Effector memory CD8-positive, alpha-beta T cell (primary cell): ENCODE measurements at regions not wholly inside any gene's neighbourhood (a gene's known extent, or its start where the extent isn't known, plus 50 kb on each side); places are given as distances from the start of the nearest gene placed in this dataset.
"Not testable (repeated sequence)": the region's sequence is repeated elsewhere in the genome, so short reads cannot be mapped to it uniquely, and the experiment has no call there.

Source experiments
- ATAC-seq: fragments of 150-1000 bp; cut with Tn5 transposase; replicated peaks from 2 replicates; pipeline ENCODE4 v1.10.0; 2021; ENCODE audit warnings: mild to moderate bottlenecking, moderate library complexity
- DNase-seq, 3 experiments: peaks; one replicate each; pipeline ENCODE4 v3.0.0; 2021
- H3K27ac Mint-ChIP-seq, 2 donors: one replicate each; pipeline ENCODE4 v1.8.0; 2022; ENCODE audit warnings: mild to moderate bottlenecking in 2 of 2, mixed read lengths in 2 of 2, moderate library complexity in 2 of 2
- H3K27me3 Mint-ChIP-seq, 2 donors: one replicate each; pipeline ENCODE4 v1.8.0; 2022; ENCODE audit warnings: mixed read lengths in 2 of 2
- H3K36me3 Mint-ChIP-seq: one replicate; pipeline ENCODE4 v1.8.0; 2022; ENCODE audit warnings: mild to moderate bottlenecking, moderate library complexity, mixed read lengths; ENCODE audit not compliant: insufficient read depth
- H3K4me1 Mint-ChIP-seq, 2 donors: one replicate each; pipeline ENCODE4 v1.8.0; 2022; ENCODE audit warnings: low read depth in 2 of 2, mixed read lengths in 2 of 2
- H3K4me3 Mint-ChIP-seq, 2 donors: one replicate each; pipeline ENCODE4 v1.8.0; 2022; ENCODE audit warnings: mild to moderate bottlenecking in 2 of 2, mixed read lengths in 2 of 2, moderate library complexity in 2 of 2
- H3K9me3 Mint-ChIP-seq, 2 donors: one replicate each; pipeline ENCODE4 v1.8.0; 2022; ENCODE audit warnings: mixed read lengths in 2 of 2

DNA sequence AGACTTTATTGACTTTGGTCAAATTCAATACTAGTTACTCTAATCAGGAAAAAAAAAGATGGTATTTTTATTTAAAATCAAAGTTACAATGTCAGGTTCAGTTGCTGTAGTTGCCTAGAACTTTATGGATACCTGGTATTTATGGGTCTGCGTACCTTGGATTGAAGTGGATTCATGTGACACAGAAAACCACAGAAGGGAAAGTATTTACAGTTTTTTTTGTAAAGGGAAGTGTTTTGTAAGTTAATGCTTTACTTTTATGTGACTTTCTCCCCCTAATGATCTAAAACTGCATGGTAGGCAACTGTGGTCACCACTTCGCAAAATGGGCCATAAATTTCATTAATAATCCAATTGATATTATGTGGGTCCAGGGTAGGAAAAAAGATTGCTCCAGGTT is 65.2 kb upstream of the ADA2 start:
- Mint-ChIP-seq H3K27me3 (peaks cover 18 to 21% of the 10 kb centered on the region in 2 donors), H3K4me1 (peaks cover 8% of the 10 kb centered on the region in 2 donors), H3K36me3 (no peaks in the 10 kb centered on the region), H3K4me3 (no peak overlapping the region), H3K9me3 (no peaks in the 10 kb centered on the region), H3K27ac (no peak overlapping the region)
- ATAC-seq (no peak), DNase-seq (no peak)

DNA sequence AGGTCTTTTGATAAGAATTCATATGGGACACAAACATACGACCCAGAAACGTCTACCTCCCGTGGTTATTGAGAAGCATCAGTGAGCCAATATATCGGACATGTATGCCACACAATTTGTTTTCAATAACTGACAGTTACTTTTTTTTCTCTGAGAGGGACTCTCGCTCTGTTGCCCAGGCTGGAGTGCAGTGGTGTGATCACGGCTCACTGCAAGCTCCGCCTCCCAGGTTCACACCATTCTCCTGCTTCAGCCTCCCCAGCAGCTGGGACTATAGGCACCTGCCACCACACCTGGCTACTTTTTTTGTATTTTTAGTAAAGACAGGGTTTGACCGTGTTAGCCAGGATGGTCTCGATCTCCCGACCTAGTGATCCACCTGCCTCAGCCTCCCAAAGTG is 64.6 kb upstream of the ADA2 start:
- not testable (repeated sequence) for H3K27ac Mint-ChIP-seq, ATAC-seq, H3K4me1 Mint-ChIP-seq, DNase-seq, H3K4me3 Mint-ChIP-seq, H3K9me3 Mint-ChIP-seq, H3K36me3 Mint-ChIP-seq
- H3K27me3 Mint-ChIP-seq, result peaks cover 18 to 21% of the 10 kb centered on the region in 2 donors

DNA sequence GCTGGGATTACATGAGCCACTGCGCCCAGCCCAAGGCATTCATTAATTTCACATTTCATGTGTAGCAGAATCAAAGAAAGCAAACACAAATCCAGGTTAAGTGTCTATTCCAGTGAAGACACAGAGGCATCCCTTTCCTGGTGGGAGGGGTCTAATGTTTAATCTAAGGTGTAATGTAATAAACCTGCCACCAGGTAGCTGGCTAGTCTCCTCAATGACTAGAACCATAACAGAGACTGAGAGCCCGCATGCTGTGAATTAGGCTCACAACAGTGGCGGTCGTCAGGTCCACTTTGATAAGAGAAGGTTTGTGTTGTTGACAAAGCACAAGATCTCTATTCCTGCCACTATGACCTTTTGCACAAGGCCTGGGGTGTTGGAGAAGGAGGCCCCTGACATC is 64.2 kb upstream of the ADA2 start:
- H3K4me1 Mint-ChIP-seq, result peaks cover 4 to 8% of the 10 kb centered on the region in 2 donors
- H3K4me3 Mint-ChIP-seq, result no peak overlapping the region
- no peak overlapping the region for H3K27ac Mint-ChIP-seq
- ATAC-seq (no peak), DNase-seq (no peak)
- H3K9me3 Mint-ChIP-seq, result no peaks in the 10 kb centered on the region
- no peaks in the 10 kb centered on the region for H3K36me3 Mint-ChIP-seq
- peaks cover 17 to 18% of the 10 kb centered on the region in 2 donors for H3K27me3 Mint-ChIP-seq

DNA sequence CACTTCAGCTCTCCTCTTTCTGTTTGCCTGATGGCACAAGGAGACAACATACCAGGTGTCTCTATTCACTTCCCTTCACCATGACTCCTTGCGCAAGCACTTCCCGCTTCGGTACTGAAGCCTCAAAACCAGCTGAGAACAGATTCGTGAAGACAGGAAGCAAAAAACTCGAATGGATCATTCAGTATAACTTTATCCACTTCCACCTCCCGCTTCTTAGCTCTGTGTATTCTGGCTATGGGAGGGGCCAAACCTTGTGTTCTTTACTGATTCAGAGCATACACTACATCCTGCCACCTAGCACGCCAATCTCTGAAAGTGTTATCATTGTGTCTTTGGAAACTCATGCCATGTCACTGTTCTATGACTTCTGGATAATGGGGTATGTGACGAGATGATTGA is 62.2 kb upstream of the ADA2 start:
- no peak overlapping the region for H3K4me3 Mint-ChIP-seq
- H3K9me3 Mint-ChIP-seq, result no peaks in the 10 kb centered on the region
- no peak for DNase-seq
- H3K36me3 Mint-ChIP-seq, result no peaks in the 10 kb centered on the region
- no peak for ATAC-seq
- peaks cover 8 to 11% of the 10 kb centered on the region in 2 donors for H3K27me3 Mint-ChIP-seq
- peaks cover 4 to 8% of the 10 kb centered on the region in 2 donors for H3K4me1 Mint-ChIP-seq
- H3K27ac Mint-ChIP-seq, result peak overlapping the region in 1 of 2 donors; percentile 56

DNA sequence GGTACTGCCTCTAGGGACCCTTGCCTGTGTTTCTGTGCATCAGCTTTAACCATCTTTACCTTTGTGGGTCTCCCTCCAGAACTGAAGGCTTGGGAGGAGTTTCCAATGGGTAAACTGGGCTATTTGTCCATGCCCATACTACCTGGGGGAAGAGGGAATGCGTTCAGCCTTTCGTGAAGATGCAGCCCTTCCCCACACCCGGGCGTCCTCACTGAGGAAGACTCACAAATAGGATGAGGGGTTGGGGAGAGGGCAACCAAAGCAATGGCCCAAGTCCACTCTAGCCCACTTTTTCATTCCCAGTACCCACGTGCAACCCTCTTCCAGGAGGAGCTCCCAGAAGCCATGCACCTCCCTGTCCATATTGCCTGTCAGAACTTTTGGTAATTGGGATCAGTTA is 61.8 kb upstream of the ADA2 start:
- ATAC-seq (no peak), DNase-seq (no peak)
- Mint-ChIP-seq H3K4me1 (peaks cover 4 to 8% of the 10 kb centered on the region in 2 donors), H3K9me3 (no peaks in the 10 kb centered on the region), H3K36me3 (no peaks in the 10 kb centered on the region), H3K27me3 (peaks cover 6 to 7% of the 10 kb centered on the region in 2 donors), H3K27ac (peak overlapping the region; percentile 55 to 56), H3K4me3 (no peak overlapping the region)

DNA sequence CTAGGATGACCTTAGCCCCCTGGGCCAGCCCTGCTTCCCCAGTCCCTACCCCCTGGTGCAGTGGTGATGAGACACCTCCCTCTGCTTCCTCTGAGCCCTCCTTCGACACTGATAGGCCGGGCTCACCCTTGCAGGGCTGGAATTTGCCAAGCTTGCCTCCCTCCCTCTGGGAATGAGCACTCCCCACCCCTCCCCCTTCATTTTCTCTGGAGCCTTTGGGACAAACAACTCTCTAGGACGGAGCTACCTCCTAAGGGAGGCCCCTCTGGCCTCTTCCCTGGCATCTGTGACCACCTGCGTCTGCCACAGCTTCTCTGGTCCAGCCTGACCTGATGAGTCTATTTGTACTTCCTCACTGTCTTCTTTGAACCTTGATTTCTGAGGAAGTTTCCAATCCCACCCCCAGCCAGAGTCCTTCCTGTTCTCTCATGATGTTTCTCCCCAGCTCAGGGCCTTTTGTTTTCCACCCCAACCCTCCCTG is 53.3 kb upstream of the ADA2 start:
- peaks cover 0 to 6% of the 10 kb centered on the region in 2 donors for H3K4me1 Mint-ChIP-seq
- H3K4me3 Mint-ChIP-seq, result no peak overlapping the region
- peaks cover 7% of the 10 kb centered on the region for H3K36me3 Mint-ChIP-seq
- ATAC-seq (no peak), DNase-seq (no peak)
- H3K9me3 Mint-ChIP-seq, result no peaks in the 10 kb centered on the region
- peak overlapping the region; percentile 30 to 77 for H3K27ac Mint-ChIP-seq
- no peaks in the 10 kb centered on the region for H3K27me3 Mint-ChIP-seq

DNA sequence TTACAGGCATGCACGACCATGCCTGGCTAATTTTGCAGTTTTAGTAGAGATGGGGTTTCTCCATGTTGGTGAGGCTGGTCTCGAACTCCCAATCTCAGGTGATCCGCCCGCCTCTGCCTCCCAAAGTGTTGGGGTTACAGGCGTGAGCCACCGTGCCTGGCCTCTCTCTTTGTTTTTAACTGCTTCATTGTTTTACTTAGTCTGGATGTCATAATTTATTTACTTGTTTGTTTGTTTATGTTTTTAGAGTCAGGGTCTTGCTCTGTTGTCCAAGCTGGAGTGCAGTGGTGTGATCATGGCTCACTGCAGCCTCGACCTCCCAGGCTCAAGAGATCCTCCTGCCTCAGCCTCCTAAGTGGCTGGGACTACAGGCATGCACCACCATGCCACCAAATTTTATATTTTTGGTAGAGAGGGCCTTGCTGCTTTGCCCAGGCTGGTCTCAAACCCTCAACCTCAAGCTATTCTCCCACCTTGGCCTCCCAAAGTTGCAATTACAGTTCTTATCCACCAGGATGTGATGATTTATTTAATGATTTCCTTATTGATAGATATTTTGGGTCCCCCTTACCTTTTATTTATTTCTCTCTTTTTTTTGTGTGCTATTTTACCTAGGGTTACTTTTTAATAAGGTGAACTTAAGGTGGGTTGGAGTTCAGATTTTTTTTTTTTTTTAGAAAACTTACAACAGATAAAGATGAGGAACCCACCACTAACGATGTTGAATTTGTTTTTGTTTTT is 52.6 kb upstream of the ADA2 start:
- Mint-ChIP-seq H3K27ac (peak overlapping the region; percentile 30 to 77), H3K9me3 (no peaks in the 10 kb centered on the region), H3K27me3 (no peaks in the 10 kb centered on the region)

DNA sequence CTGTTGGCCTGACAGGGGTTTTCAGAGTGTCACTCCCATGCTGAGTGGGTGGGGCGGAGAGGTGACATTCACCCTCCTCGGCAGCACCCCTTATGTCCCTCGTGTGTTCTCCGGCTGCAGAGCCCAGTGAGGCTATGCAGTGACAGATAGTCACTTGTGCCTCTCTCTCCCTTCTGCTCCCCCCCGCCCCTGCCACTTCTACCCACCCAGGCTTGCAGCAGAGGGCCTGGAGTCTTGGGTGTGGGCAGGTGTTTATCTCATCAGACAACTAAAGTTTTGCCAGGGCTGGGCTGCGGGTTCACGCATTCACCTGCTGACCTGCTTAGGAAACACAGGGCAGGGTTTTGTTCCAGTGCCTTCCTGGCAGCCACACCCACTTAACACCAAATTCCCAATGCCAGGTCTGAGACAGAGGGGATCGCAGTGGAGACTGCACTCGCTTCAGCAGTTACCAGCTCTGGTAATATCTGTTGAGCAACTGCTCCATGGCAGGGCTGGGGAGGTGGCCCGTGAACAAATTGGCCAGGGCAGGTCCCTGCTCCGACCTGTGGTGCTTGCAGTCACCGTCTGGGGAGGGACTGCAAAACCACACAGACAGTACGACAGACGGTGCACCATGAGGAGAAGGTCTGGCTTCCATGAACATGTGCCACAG is 50.5 kb upstream of the ADA2 start:
- no peaks in the 10 kb centered on the region for H3K9me3 Mint-ChIP-seq

More for the DNA sequence above, 52.6 kb upstream of the ADA2 start:
- DNase-seq, result no peak
- H3K4me3 Mint-ChIP-seq, result no peak overlapping the region
- H3K4me1 Mint-ChIP-seq, result peaks cover 0 to 6% of the 10 kb centered on the region in 2 donors
- ATAC-seq, result no peak
- peaks cover 7% of the 10 kb centered on the region for H3K36me3 Mint-ChIP-seq

DNA sequence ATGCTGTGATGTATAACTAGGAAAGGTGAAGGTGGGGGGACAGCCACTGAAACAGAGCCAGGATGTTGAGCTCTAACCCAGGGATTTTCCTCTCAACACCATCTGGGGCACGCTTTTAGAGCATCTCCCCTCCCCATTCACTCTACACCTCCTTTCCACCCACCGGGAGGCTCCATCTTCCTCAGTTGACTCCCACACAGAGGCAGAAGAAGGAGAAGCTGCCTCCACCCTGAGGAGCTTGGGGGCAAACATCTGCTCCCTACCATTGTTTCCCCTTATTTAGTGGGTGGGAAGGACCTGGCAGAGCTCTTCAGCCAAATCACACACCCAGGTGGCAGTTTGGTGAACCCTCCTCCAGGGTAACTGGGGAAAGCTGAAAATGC is 50.0 kb upstream of the ADA2 start:
- DNase-seq (no peak), ATAC-seq (no peak)
- Mint-ChIP-seq H3K9me3 (no peaks in the 10 kb centered on the region), H3K4me3 (no peak overlapping the region), H3K36me3 (peaks cover 4% of the 10 kb centered on the region), H3K27me3 (no peaks in the 10 kb centered on the region), H3K27ac (peak overlapping the region in 1 of 2 donors; percentile 80), H3K4me1 (peaks cover 0 to 11% of the 10 kb centered on the region in 2 donors)

More for the DNA sequence above, 50.5 kb upstream of the ADA2 start:
- peaks cover 0 to 11% of the 10 kb centered on the region in 2 donors for H3K4me1 Mint-ChIP-seq
- peaks cover 4% of the 10 kb centered on the region for H3K36me3 Mint-ChIP-seq
- peak; percentile 51 for ATAC-seq
- no peaks in the 10 kb centered on the region for H3K27me3 Mint-ChIP-seq
- no peak for DNase-seq
- H3K27ac Mint-ChIP-seq, result peak overlapping the region in 1 of 2 donors; percentile 80
- peak overlapping the region in 1 of 2 donors; percentile 17 for H3K4me3 Mint-ChIP-seq
